LoVo (cell line): ENCODE measurements at regions not wholly inside any gene's neighbourhood (a gene's known extent, or its start where the extent isn't known, plus 50 kb on each side); places are given as distances from the start of the nearest gene placed in this dataset.

Experiments used
- DNase-seq: peaks from one replicate; pipeline ENCODE4 v3.0.0-alpha.2; 2016; ENCODE audit warnings: low spot score

GRCh38 chr16:61323456-61323855 is 712.8 kb downstream of the CDH8 start:
- no peak for DNase-seq

GRCh38 chr16:61320791-61321190 is 715.4 kb downstream of the CDH8 start:
- no peak for DNase-seq

- DNase-seq, result no peak
These were observed 722.3 kb downstream of the CDH8 start for GRCh38 chr16:61313931-61314330.

GRCh38 chr16:61309386-61309785 is 726.9 kb downstream of the CDH8 start:
- DNase-seq, result no peak

GRCh38 chr16:61306204-61306603 is 730.0 kb downstream of the CDH8 start:
- DNase-seq, result no peak

GRCh38 chr16:61296814-61297213 is 739.4 kb downstream of the CDH8 start:
- DNase-seq, result no peak

GRCh38 chr16:61296305-61296704 is 739.9 kb downstream of the CDH8 start:
- DNase-seq, result no peak

- DNase-seq, result no peak
These were observed 740.9 kb downstream of the CDH8 start for GRCh38 chr16:61295311-61295710.

- no peak for DNase-seq
These were observed 747.1 kb downstream of the CDH8 start for GRCh38 chr16:61289141-61289540.

GRCh38 chr16:61277849-61278248 is 758.4 kb downstream of the CDH8 start:
- DNase-seq, result no peak

- no peak for DNase-seq
These were observed 762.0 kb downstream of the CDH8 start for GRCh38 chr16:61274211-61274610.

- DNase-seq, result no peak
These were observed 765.5 kb downstream of the CDH8 start for GRCh38 chr16:61270726-61271125.

GRCh38 chr16:61263400-61263799 is 772.8 kb downstream of the CDH8 start:
- DNase-seq, result no peak

- DNase-seq, result no peak
These were observed 774.9 kb downstream of the CDH8 start for GRCh38 chr16:61261315-61261714.

GRCh38 chr16:61246592-61246991 is 789.6 kb downstream of the CDH8 start:
- no peak for DNase-seq

GRCh38 chr16:61243954-61244353 is 792.3 kb downstream of the CDH8 start:
- no peak for DNase-seq

- no peak for DNase-seq
These were observed 798.3 kb downstream of the CDH8 start for GRCh38 chr16:61237884-61238485.

- DNase-seq, result no peak
These were observed 802.5 kb downstream of the CDH8 start for GRCh38 chr16:61233713-61234112.

GRCh38 chr16:61228371-61228770 is 807.9 kb downstream of the CDH8 start:
- no peak for DNase-seq

GRCh38 chr16:61215605-61216004 is 820.6 kb downstream of the CDH8 start:
- DNase-seq, result no peak

GRCh38 chr16:61214780-61215179 is 821.5 kb downstream of the CDH8 start:
- DNase-seq, result no peak

GRCh38 chr16:61210076-61210475 is 826.2 kb downstream of the CDH8 start:
- DNase-seq, result no peak

- no peak for DNase-seq
These were observed 841.2 kb downstream of the CDH8 start for GRCh38 chr16:61195006-61195405.

- no peak for DNase-seq
These were observed 841.7 kb downstream of the CDH8 start for GRCh38 chr16:61194573-61194972.

- DNase-seq, result no peak
These were observed 853.8 kb downstream of the CDH8 start for GRCh38 chr16:61182391-61182790.
